NCI-H226 (cell line): ENCODE measurements at regions not wholly inside any gene's neighbourhood (a gene's known extent, or its start where the extent isn't known, plus 50 kb on each side); places are given as distances from the start of the nearest gene placed in this dataset.

Source experiments
- DNase-seq: peaks from one replicate; pipeline ENCODE4 v3.0.0-alpha.2; 2015

- no peak for DNase-seq
Observed at GRCh38 chr15:93614386-93615104, 525.5 kb upstream of the RGMA start.

- DNase-seq, result no peak
Observed at GRCh38 chr15:93613386-93613785, 524.4 kb upstream of the RGMA start.

- no peak for DNase-seq
Observed at GRCh38 chr15:93612953-93613352, 523.9 kb upstream of the RGMA start.

GRCh38 chr15:93610944-93611343, 521.9 kb upstream of the RGMA start:
- DNase-seq, result no peak

DNA sequence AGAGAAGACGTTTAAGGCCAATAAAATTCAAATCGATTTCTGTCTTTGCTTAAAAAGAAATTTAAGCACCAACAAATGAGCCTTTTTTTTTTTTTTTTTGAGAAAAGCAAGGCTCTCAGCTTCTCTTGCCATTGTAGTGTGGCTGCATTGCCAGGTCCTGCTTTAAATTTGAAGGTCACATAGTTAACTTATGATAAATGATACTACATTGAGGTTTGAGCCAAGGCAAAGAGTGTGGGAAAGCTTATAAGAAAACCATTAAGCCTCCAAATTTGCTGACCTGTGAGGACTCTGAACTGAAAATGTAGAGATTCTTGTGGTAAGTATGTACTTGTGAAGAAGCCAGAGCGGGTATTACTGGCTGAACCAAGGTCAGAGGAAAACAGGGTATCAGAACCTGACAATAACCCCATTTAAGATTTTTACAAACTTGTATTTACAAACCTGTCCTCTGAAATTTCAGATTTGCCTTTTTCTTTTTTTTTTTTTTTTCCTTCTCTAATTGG, 519.7 kb upstream of the RGMA start:
- no peak for DNase-seq

- DNase-seq, result no peak
Observed at GRCh38 chr15:93603550-93603949, 514.5 kb upstream of the RGMA start.

GRCh38 chr15:93587059-93587521, 498.1 kb upstream of the RGMA start:
- DNase-seq, result no peak

- DNase-seq, result no peak
Observed at GRCh38 chr15:93585012-93585411, 496.0 kb upstream of the RGMA start.

DNA sequence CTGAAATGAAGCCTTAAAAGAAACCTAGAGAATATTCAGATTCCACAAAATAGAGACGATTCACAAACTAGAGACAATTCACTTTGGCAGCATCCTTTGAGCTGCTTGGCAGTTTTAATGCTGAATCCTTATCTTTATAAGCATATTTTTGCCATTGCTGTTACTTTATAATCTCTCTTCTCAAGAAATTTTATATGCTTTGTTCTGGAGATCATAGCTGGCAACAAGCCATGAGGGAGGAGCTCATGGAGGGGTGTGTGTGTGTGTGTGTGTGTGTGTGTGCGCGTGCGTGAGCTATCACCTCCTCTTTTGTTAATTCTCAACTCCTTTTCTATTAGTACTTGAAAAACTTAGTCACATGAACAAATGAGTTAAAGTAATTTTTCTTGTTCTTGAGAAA, 495.0 kb upstream of the RGMA start:
- DNase-seq, result no peak

DNA sequence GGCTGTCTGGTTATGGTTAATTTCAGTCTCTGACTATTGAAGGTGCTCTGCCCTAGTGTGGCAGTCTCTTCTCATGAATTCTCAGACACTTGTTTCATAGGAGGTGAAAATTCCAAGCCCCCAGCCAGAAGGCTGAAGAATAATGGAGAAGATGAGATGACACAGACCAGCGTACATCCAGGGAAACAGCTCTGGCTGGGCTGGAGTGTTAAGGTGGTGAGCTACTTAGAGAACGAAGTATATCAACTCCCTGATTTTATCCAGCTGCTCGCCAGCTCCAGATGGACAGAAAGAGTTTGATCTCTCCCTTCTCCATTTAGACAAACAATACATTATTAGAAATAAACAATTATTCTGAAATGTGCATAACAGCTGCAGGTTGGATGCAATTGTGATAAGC, 494.5 kb upstream of the RGMA start:
- DNase-seq, result no peak

DNA sequence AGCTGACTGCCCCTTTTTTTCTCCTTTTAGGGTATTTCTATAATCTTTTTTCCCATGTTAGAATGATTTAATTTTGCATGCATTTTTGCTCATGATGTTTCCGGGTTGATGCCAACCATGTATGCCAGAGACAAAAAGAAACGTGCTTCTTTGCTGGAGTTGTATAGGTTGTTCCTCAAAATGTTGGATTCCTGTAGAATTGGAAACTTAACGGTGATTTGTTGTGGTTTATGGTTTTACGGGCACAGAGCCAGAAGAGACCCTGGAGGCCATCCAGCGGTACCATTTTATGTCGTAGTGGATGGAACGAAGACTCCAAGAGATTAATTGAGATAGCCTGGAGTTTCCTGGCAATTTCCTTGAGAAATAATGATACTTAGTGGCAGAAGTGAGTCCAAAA, 481.5 kb upstream of the RGMA start:
- no peak for DNase-seq

GRCh38 chr15:93566762-93567161, 477.8 kb upstream of the RGMA start:
- DNase-seq, result no peak

GRCh38 chr15:93565201-93565600, 476.2 kb upstream of the RGMA start:
- no peak for DNase-seq

GRCh38 chr15:93563218-93563617, 474.2 kb upstream of the RGMA start:
- no peak for DNase-seq

- no peak for DNase-seq
Observed at GRCh38 chr15:93562395-93563123, 473.5 kb upstream of the RGMA start.

- no peak for DNase-seq
Observed at GRCh38 chr15:93557696-93558095, 468.7 kb upstream of the RGMA start.

DNA sequence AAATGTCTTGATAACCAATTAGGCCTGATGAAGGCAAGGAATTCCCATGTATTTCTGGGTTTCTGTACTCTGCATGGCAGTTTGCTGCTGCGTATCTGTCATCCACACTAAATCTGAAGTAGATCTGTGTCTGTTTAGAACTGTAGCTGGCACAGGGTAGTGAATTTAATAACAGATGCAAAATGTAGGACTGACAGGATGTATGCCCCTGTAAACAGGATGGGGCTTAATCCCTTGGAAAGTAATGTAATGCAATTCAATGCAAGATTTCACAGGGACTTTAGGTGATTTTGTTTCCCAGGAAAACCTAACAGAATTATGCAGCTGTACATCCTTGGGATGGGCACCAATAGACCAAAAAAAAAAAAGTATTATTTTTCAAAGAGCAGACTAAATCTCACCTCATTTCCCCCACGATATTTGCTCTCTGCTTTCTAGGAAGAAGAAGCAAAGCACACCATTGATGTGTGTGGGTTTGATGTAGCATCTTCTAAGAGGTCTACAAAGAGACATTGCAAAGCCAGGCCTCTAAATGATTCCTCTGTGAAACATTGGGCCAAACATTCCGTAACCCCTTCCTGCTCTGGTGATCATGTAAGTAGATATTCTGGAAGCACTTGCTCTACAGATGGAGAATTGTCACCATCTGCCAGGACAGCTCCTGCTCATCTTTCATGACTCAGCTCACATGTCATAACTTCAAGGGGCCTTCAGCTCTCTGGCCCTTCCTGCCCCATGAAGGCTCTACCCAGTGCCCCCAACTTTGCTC, 464.3 kb upstream of the RGMA start:
- DNase-seq, result no peak

DNA sequence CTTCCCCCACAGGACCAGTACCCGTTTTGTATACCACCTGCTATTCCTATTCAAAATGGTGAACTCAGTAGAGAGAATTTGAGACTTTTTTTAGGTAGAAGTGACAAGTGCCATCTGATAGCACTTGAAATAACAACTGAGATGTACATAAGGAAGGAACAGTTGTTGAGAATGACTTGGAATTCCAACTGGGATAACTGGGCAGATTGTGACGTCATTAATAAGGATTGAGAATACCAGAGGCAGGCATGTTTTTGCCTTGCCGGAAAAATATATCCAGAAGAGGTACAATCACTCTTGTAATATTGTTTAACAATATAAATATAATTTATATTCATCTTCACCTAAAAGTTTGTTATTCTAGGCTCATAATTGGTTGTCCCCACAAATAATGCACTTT, 454.1 kb upstream of the RGMA start:
- DNase-seq, result no peak

DNA sequence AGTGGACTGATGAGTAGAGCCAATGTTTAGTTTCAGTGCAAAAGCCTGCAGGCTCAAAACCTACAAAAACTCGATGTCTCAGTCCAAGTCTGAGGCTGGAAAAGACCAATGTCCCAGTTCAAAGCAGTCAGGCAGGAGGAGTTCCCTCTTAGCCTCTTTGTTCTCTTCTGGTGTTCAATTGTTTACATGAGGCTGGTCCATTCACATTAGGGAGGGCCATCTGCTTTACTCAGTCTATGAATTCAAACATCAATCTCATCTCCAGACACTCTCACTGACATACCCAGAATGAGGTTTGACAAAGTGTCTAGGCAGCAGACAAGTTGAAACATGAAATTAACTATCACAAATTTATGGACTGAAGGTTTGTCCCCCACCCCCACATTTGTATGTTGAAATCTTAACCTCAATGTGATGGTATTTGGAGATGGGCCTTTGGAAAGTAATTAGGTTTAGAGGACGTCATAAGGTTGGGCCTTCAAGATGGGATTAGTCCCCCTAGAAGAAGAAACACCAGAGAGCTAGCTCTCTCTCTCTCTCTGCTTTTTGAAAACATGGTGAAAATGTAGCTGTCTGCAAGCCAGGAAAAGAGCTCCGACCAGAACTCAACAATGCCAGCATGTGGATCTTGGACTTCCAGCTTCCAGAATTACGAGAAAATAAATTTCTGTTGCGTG, 438.5 kb upstream of the RGMA start:
- no peak for DNase-seq

GRCh38 chr15:93524432-93524831, 435.4 kb upstream of the RGMA start:
- DNase-seq, result no peak

- DNase-seq, result no peak
Observed at GRCh38 chr15:93523481-93523880, 434.5 kb upstream of the RGMA start.

GRCh38 chr15:93520206-93520605, 431.2 kb upstream of the RGMA start:
- no peak for DNase-seq

DNA sequence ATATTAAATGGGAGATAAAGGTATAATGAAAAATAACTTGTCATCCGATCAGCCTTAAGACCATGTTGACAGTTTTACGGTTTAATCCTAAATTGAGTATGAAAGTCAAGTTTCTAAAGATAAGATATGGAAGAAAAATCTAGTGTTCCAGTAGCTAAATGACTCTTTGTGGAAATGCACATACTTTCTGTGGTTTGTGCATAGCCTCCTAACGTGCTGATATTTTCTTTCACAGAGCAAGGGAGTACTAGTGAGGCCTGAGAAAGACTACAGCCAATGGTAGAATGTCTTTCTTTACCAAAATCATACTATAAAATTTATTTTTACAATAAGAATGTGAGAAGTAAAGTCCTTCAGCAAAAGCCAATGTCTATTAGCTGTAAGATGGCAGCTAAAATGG, 430.6 kb upstream of the RGMA start:
- no peak for DNase-seq
